ENCODE measurements at regions not wholly inside any gene's neighbourhood (a gene's known extent, or its start where the extent isn't known, plus 50 kb on each side); places are given as distances from the start of the nearest gene placed in this dataset.

- Histone ChIP-seq H3K27me3 (no peaks in the 10 kb centered on the region), H3K27ac (no peak overlapping the region), H3K4me3 (no peak overlapping the region), H3K4me1 (no peaks in the 10 kb centered on the region), H3K36me3 (no peaks in the 10 kb centered on the region), H3K9me3 (no peaks in the 10 kb centered on the region)
- no peak for TF ChIP-seq CTCF (IDR thresholded peaks at IDR 0.05)
- DNase-seq (ENCODE audit: low spot score), result no peak
Measured at GRCh38 chr1:106875622-106876021, 180.9 kb upstream of the PRMT6 start.

- Histone ChIP-seq H3K4me1 (no peaks in the 10 kb centered on the region), H3K9me3 (no peaks in the 10 kb centered on the region), H3K27me3 (no peaks in the 10 kb centered on the region), H3K36me3 (no peaks in the 10 kb centered on the region), H3K27ac (no peak overlapping the region), H3K4me3 (no peak overlapping the region)
- TF ChIP-seq CTCF (IDR thresholded peaks at IDR 0.05), result no peak
- no peak for DNase-seq (ENCODE audit: low spot score)
Measured at GRCh38 chr1:106876384-106876783, 180.1 kb upstream of the PRMT6 start.

- no peaks in the 10 kb centered on the region for H3K36me3 ChIP-seq
- H3K27ac ChIP-seq, result no peak overlapping the region
- no peaks in the 10 kb centered on the region for H3K27me3 ChIP-seq
- no peak for TF ChIP-seq CTCF (IDR thresholded peaks at IDR 0.05)
- H3K4me3 ChIP-seq, result no peak overlapping the region
- H3K9me3 ChIP-seq, result no peaks in the 10 kb centered on the region
- no peaks in the 10 kb centered on the region for H3K4me1 ChIP-seq
- DNase-seq (ENCODE audit: low spot score), result no peak
Measured at GRCh38 chr1:106879538-106879937, 176.9 kb upstream of the PRMT6 start.

- Histone ChIP-seq H3K4me1 (no peaks in the 10 kb centered on the region), H3K27ac (no peak overlapping the region), H3K9me3 (no peaks in the 10 kb centered on the region), H3K4me3 (no peak overlapping the region), H3K36me3 (no peaks in the 10 kb centered on the region), H3K27me3 (no peaks in the 10 kb centered on the region)
- no peak for DNase-seq (ENCODE audit: low spot score)
- no peak for TF ChIP-seq CTCF (IDR thresholded peaks at IDR 0.05)
Measured at GRCh38 chr1:106880226-106880625, 176.2 kb upstream of the PRMT6 start.

- no peaks in the 10 kb centered on the region for H3K9me3 ChIP-seq
- H3K36me3 ChIP-seq, result no peaks in the 10 kb centered on the region
- no peak for TF ChIP-seq CTCF (IDR thresholded peaks at IDR 0.05)
- no peaks in the 10 kb centered on the region for H3K4me1 ChIP-seq
- no peak for DNase-seq (ENCODE audit: low spot score)
- H3K27ac ChIP-seq, result no peak overlapping the region
- no peak overlapping the region for H3K4me3 ChIP-seq
- no peaks in the 10 kb centered on the region for H3K27me3 ChIP-seq
Measured at GRCh38 chr1:106883208-106883607, 173.3 kb upstream of the PRMT6 start.

GRCh38 chr1:106889059-106889458 is 167.4 kb upstream of the PRMT6 start:
- no peaks in the 10 kb centered on the region for H3K9me3 ChIP-seq
- no peak overlapping the region for H3K4me3 ChIP-seq
- no peak for TF ChIP-seq CTCF (IDR thresholded peaks at IDR 0.05)
- no peaks in the 10 kb centered on the region for H3K27me3 ChIP-seq
- H3K36me3 ChIP-seq, result no peaks in the 10 kb centered on the region
- no peak for DNase-seq (ENCODE audit: low spot score)
- no peak overlapping the region for H3K27ac ChIP-seq
- no peaks in the 10 kb centered on the region for H3K4me1 ChIP-seq

Measured in right atrium auricular region (tissue), 2 donors.